CD14-positive monocyte (primary cell): ENCODE measurements at regions not wholly inside any gene's neighbourhood (a gene's known extent, or its start where the extent isn't known, plus 50 kb on each side); places are given as distances from the start of the nearest gene placed in this dataset.

Experiments
- DNase-seq, 3 donors: peaks; one replicate each; pipeline ENCODE4 v3.0.0-alpha.2; 2011 to 2022
- H2AFZ ChIP-seq: 2 replicates; pipeline ENCODE4 v1.6.0; 2012; ENCODE audit warnings: mild to moderate bottlenecking, low read depth, low read length, inconsistent platforms; ENCODE audit not compliant: insufficient read depth, poor library complexity, severe bottlenecking
- H3K27ac ChIP-seq, 2 donors: 1 replicate in 1 of 2; 2 replicates in 1 of 2; pipeline ENCODE4 v1.5.1; 2012 to 2013; ENCODE audit warnings: low read length in 2 of 2, control low read depth in 1 of 2, inconsistent platforms in 1 of 2, low read depth in 1 of 2, mild to moderate bottlenecking in 1 of 2
- H3K27me3 ChIP-seq, 2 donors: one replicate each; pipeline versions ENCODE4 v1.6.0 to v1.6.1; 2011 to 2013; ENCODE audit warnings: low read length in 2 of 2; ENCODE audit not compliant: control insufficient read depth in 2 of 2, insufficient read depth in 2 of 2
- H3K36me3 ChIP-seq, 2 donors: replicated peaks in 1 of 2; 1 replicate in 1 of 2; 2 replicates in 1 of 2; pipeline versions ENCODE4 v1.5.1 to v1.6.1; 2012 to 2013; ENCODE audit warnings: low read length in 2 of 2, control low read depth in 1 of 2, inconsistent platforms in 1 of 2, mild to moderate bottlenecking in 1 of 2; ENCODE audit not compliant: insufficient read depth in 2 of 2, control insufficient read depth in 1 of 2
- H3K4me1 ChIP-seq, 2 donors: 1 replicate in 1 of 2; 2 replicates in 1 of 2; pipeline versions ENCODE4 v1.5.1 to v1.6.1; 2012 to 2013; ENCODE audit warnings: low read length in 2 of 2, control low read depth in 1 of 2, inconsistent platforms in 1 of 2, mild to moderate bottlenecking in 1 of 2, moderate library complexity in 1 of 2; ENCODE audit not compliant: insufficient read depth in 2 of 2, control insufficient read depth in 1 of 2
- H3K4me2 ChIP-seq: replicated peaks from 2 replicates; pipeline ENCODE3; 2012; ENCODE audit warnings: low read length, moderate library complexity, mild to moderate bottlenecking; ENCODE audit not compliant: poor library complexity, severe bottlenecking; ENCODE audit errors: extremely low read depth
- H3K4me3 ChIP-seq, 3 experiments: fragments of 200-600 bp in 1 of 3; sonication (generic) in 1 of 3; replicated peaks in 1 of 3; 1 replicate in 2 of 3; 2 replicates in 1 of 3; pipeline ENCODE4 v1.5.1; 2011 to 2013; ENCODE audit warnings: low read length in 3 of 3, mild to moderate bottlenecking in 3 of 3, control low read depth in 2 of 3, low read depth in 2 of 3, inconsistent platforms in 1 of 3, moderate library complexity in 1 of 3
- H3K79me2 ChIP-seq: 2 replicates; pipeline ENCODE4 v1.6.0; 2012; ENCODE audit warnings: mild to moderate bottlenecking, control low read depth, inconsistent platforms, low read length, moderate library complexity; ENCODE audit not compliant: insufficient read depth
- H3K9ac ChIP-seq: 2 replicates; pipeline ENCODE4 v1.6.0; 2017; ENCODE audit warnings: low read length, mild to moderate bottlenecking; ENCODE audit not compliant: insufficient read depth, poor library complexity, severe bottlenecking
- H3K9me3 ChIP-seq, 2 donors: replicated peaks in 1 of 2; 1 replicate in 1 of 2; 2 replicates in 1 of 2; pipeline versions ENCODE4 v1.5.1 to v1.6.1; 2012 to 2013; ENCODE audit warnings: low read length in 2 of 2, control low read depth in 1 of 2; ENCODE audit not compliant: control insufficient read depth in 1 of 2, insufficient read depth in 1 of 2
- H4K20me1 ChIP-seq: 2 replicates; pipeline ENCODE4 v1.6.0; 2012; ENCODE audit warnings: mild to moderate bottlenecking, low read length, control low read depth, moderate library complexity; ENCODE audit not compliant: insufficient read depth
- H3K27ac Mint-ChIP-seq, 7 donors: one replicate each; pipeline ENCODE4 v1.8.0; 2020; ENCODE audit warnings: mild to moderate bottlenecking in 7 of 7, mixed read lengths in 7 of 7, moderate library complexity in 6 of 7, inconsistent platforms in 2 of 7
- H3K27me3 Mint-ChIP-seq, 3 donors: one replicate each; pipeline ENCODE4 v1.8.0; 2021 to 2022; ENCODE audit warnings: low read depth in 3 of 3, mild to moderate bottlenecking in 3 of 3, mixed read lengths in 3 of 3, moderate library complexity in 3 of 3, inconsistent platforms in 1 of 3
- H3K36me3 Mint-ChIP-seq, 2 donors: one replicate each; pipeline ENCODE4 v1.8.0; 2020; ENCODE audit warnings: mixed read lengths in 2 of 2, inconsistent platforms in 1 of 2, mild to moderate bottlenecking in 1 of 2
- H3K4me1 Mint-ChIP-seq: one replicate; pipeline ENCODE4 v1.8.0; 2020; ENCODE audit warnings: mild to moderate bottlenecking, mixed read lengths
- H3K4me3 Mint-ChIP-seq, 2 donors: one replicate each; pipeline ENCODE4 v1.8.0; 2020; ENCODE audit warnings: mild to moderate bottlenecking in 2 of 2, mixed read lengths in 2 of 2, moderate library complexity in 1 of 2
- H3K9me3 Mint-ChIP-seq, 7 donors: one replicate each; pipeline ENCODE4 v1.8.0; 2020 to 2022; ENCODE audit warnings: mixed read lengths in 7 of 7, mild to moderate bottlenecking in 6 of 7, moderate library complexity in 6 of 7, inconsistent platforms in 2 of 7
- CTCF ChIP-seq: fragments of 200-600 bp; IDR thresholded peaks from one replicate; pipeline ENCODE4 v1.8.0; 2022; ENCODE audit warnings: antibody characterized with exemption, mild to moderate bottlenecking
- WGBS: methylation state at CpG from one replicate; pipeline ENCODE4 v1.1.5; 2013; ENCODE audit warnings: missing lambda C conversion rate; ENCODE audit not compliant: insufficient coverage; 5-methylcytosine and 5-hydroxymethylcytosine counted together
- intact Hi-C, 2 donors: fragments of 100-400 bp; cut with micrococcal nuclease; formaldehyde crosslinking; loops; one replicate each; pipeline versions ENCODE4 v1.15.0 to v1.15.1; 2023

- no peaks in the 10 kb centered on the region for H3K27me3 Mint-ChIP-seq
- Histone ChIP-seq H3K36me3 (no peaks in the 10 kb centered on the region), H3K27me3 (no peaks in the 10 kb centered on the region), H3K4me3 (no peak overlapping the region), H3K27ac (no peak overlapping the region), H3K4me2 (no peak overlapping the region), H3K9ac (no peak overlapping the region), H2AFZ (no peak overlapping the region), H3K79me2 (no peaks in the 10 kb centered on the region), H3K4me1 (no peaks in the 10 kb centered on the region), H4K20me1 (no peaks in the 10 kb centered on the region), H3K9me3 (no peaks in the 10 kb centered on the region)
- intact Hi-C loops: no loop called here
- no peaks in the 10 kb centered on the region for H3K36me3 Mint-ChIP-seq
- WGBS: 4% methylated on average over 2 of the region's 7 CpGs
- no peaks in the 10 kb centered on the region for H3K4me1 Mint-ChIP-seq
- no peak overlapping the region for H3K27ac Mint-ChIP-seq
- no peaks in the 10 kb centered on the region for H3K9me3 Mint-ChIP-seq
- no peak for DNase-seq
- no peak overlapping the region for H3K4me3 Mint-ChIP-seq
- no peak for TF ChIP-seq CTCF
Observed at GRCh38 chr13:38002606-38003005, 133.0 kb upstream of the TRPC4 start.

- no peaks in the 10 kb centered on the region for H3K36me3 Mint-ChIP-seq
- H3K27me3 ChIP-seq: no peaks in the 10 kb centered on the region
- no peak for TF ChIP-seq CTCF
- H3K27ac ChIP-seq: no peak overlapping the region
- no peaks in the 10 kb centered on the region for H3K36me3 ChIP-seq
- H4K20me1 ChIP-seq: no peaks in the 10 kb centered on the region
- no peak overlapping the region for H2AFZ ChIP-seq
- H3K9me3 ChIP-seq: no peaks in the 10 kb centered on the region
- no peaks in the 10 kb centered on the region for H3K9me3 Mint-ChIP-seq
- H3K4me2 ChIP-seq: no peak overlapping the region
- no peaks in the 10 kb centered on the region for H3K4me1 Mint-ChIP-seq
- no peak for DNase-seq
- no peaks in the 10 kb centered on the region for H3K79me2 ChIP-seq
- H3K4me3 ChIP-seq: no peak overlapping the region
- no peaks in the 10 kb centered on the region for H3K4me1 ChIP-seq
- H3K27ac Mint-ChIP-seq: no peak overlapping the region
- no peaks in the 10 kb centered on the region for H3K27me3 Mint-ChIP-seq
- no peak overlapping the region for H3K9ac ChIP-seq
- no peak overlapping the region for H3K4me3 Mint-ChIP-seq
- intact Hi-C loops: no loop called here
Observed at GRCh38 chr13:37997641-37998040, 128.1 kb upstream of the TRPC4 start.
